ENCODE measurements at regions not wholly inside any gene's neighbourhood (a gene's known extent, or its start where the extent isn't known, plus 50 kb on each side); places are given as distances from the start of the nearest gene placed in this dataset.

GRCh38 chr7:9026121-9026520 lies 592.7 kb downstream of the NXPH1 start:
- no peak overlapping the region for H3K4me3 ChIP-seq (ENCODE audit: control insufficient read depth, low read depth, low read length)
- DNase-seq (ENCODE audit: low read depth), result no peak
- TF ChIP-seq, protein P1, sequence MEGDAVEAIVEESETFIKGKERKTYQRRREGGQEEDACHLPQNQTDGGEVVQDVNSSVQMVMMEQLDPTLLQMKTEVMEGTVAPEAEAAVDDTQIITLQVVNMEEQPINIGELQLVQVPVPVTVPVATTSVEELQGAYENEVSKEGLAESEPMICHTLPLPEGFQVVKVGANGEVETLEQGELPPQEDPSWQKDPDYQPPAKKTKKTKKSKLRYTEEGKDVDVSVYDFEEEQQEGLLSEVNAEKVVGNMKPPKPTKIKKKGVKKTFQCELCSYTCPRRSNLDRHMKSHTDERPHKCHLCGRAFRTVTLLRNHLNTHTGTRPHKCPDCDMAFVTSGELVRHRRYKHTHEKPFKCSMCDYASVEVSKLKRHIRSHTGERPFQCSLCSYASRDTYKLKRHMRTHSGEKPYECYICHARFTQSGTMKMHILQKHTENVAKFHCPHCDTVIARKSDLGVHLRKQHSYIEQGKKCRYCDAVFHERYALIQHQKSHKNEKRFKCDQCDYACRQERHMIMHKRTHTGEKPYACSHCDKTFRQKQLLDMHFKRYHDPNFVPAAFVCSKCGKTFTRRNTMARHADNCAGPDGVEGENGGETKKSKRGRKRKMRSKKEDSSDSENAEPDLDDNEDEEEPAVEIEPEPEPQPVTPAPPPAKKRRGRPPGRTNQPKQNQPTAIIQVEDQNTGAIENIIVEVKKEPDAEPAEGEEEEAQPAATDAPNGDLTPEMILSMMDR (IDR thresholded peaks at IDR 0.05; ENCODE audit: control insufficient read depth, insufficient read depth, low read depth, low read length, missing control alignments), result no peak

DNA sequence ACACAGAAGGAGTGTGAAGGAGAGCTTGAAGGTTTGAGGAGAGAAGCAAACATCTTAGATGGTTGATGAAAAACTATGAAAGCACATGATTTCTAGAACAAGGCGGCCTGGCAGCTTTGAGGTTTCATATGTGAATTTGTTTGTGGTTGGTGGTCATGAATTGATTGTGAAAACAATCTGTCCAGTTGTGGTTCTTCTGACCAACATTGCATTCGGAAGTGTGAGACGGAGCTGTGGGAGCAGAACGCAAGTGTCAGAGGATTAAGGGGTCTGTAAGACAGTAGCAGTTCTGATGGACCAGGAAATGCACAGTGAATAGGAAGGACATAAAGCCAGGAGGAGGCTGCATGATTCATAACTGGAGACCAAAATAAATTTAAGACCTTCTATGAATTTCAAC lies 594.6 kb downstream of the NXPH1 start:
- TF ChIP-seq, protein P1 (IDR thresholded peaks at IDR 0.05; ENCODE audit: control insufficient read depth, insufficient read depth, low read depth, low read length, missing control alignments), result no peak
- DNase-seq (ENCODE audit: low read depth), result no peak
- H3K4me3 ChIP-seq (ENCODE audit: control insufficient read depth, low read depth, low read length), result no peak overlapping the region

- DNase-seq (ENCODE audit: low read depth), result no peak
- TF ChIP-seq, protein P1 (IDR thresholded peaks at IDR 0.05; ENCODE audit: control insufficient read depth, insufficient read depth, low read depth, low read length, missing control alignments), result no peak
- no peak overlapping the region for H3K4me3 ChIP-seq (ENCODE audit: control insufficient read depth, low read depth, low read length)
These were observed 596.5 kb downstream of the NXPH1 start for GRCh38 chr7:9029681-9030530.

DNA sequence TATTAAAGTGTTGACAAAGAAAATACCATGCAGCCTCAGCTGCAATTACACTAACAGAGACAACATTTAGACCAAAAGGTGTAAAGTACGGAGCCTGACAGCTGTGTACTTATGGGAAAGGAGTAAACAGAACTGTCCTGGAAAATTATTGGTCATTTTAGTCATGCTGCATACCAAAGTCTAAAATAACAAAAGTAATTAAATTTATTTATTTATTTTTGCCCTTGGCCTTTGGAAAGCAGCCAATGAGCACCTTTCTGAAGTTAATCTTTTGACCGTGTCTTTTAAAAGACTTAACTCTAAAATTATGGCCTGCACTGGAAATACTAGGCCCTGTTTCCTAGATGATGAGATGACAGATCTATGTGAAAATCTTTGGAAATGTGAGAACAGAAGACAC lies 597.6 kb downstream of the NXPH1 start:
- TF ChIP-seq, protein P1 (IDR thresholded peaks at IDR 0.05; ENCODE audit: control insufficient read depth, insufficient read depth, low read depth, low read length, missing control alignments), result no peak
- no peak for DNase-seq (ENCODE audit: low read depth)
- no peak overlapping the region for H3K4me3 ChIP-seq (ENCODE audit: control insufficient read depth, low read depth, low read length)

DNA sequence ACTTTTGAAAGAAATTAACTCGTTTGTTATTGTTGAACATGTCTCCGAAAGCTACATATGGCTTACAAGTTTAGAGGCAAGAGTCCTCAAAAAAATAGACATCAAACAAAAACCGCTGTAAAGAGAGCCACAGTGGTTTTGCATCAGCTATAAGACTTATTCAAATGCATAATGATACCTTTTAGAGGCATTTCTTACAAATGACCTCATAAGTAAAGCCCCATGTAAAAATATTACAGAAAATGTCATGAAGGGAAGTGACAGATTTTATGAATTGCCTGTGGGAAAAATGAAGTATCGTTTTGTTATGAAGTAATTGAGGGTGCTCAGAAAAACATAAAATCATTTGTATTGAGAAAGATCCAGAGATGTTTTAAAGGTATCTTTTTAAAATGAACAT lies 598.0 kb downstream of the NXPH1 start:
- DNase-seq (ENCODE audit: low read depth), result no peak
- no peak overlapping the region for H3K4me3 ChIP-seq (ENCODE audit: control insufficient read depth, low read depth, low read length)
- TF ChIP-seq, protein P1 (IDR thresholded peaks at IDR 0.05; ENCODE audit: control insufficient read depth, insufficient read depth, low read depth, low read length, missing control alignments), result no peak

DNA sequence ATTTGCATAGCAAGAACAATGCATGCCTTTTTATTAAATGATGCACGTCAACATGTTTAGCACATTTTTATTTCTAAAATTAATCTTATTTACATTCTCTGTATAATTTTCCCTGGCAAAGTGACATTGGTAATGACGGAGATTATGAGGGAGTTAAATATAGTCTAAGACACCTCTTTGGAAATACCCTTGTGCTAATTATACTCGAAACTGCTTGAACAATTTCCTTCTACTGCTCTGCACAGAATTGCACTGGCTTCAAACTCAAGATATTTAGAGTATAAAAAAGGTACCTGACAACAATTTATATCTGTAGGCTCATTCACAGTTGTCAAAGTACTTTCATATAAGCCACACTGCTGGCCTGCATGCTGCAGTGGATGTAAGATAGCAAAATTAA lies 602.7 kb downstream of the NXPH1 start:
- DNase-seq (ENCODE audit: low read depth), result no peak
- H3K4me3 ChIP-seq (ENCODE audit: control insufficient read depth, low read depth, low read length), result no peak overlapping the region
- TF ChIP-seq, protein P1 (IDR thresholded peaks at IDR 0.05; ENCODE audit: control insufficient read depth, insufficient read depth, low read depth, low read length, missing control alignments), result no peak

Measured in AG09309 (cell line).